ENCODE measurements at regions not wholly inside any gene's neighbourhood (a gene's known extent, or its start where the extent isn't known, plus 50 kb on each side); places are given as distances from the start of the nearest gene placed in this dataset.
A peak's percentile ranks its signal among the peaks of the same experiment; 100 is the strongest.

DNA sequence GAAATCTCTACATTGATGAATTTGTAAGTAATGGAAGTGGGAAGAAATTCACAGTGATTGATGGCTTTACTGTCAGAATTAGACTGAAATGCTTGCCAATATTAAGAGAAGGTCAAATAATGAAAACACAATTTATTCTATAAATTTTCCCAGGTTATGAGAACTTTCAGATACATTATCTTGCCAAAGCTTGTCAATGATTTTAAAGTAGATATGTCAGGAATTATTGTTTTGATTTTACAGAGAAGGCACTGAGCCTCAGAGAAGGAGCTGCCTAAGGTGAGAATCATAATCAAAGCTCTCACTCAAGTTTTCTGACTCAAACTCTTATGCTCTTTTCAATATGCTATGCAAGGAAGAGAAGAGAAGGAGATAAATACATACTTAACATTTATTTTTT is 564.0 kb upstream of the RGMB start:
- Histone ChIP-seq H3K4me1 (ENCODE audit: insufficient read depth, low read length) (peaks cover 17% of the 10 kb centered on the region), H2AFZ (ENCODE audit: low read length) (no peak overlapping the region), H3K9me3 (ENCODE audit: low read depth, low read length) (no peaks in the 10 kb centered on the region), H3K79me2 (ENCODE audit: insufficient read depth, low read length) (no peaks in the 10 kb centered on the region), H3K27ac (ENCODE audit: low read depth, low read length) (no peak overlapping the region), H3K4me2 (ENCODE audit: insufficient read depth, low read length) (no peak overlapping the region), H3K4me3 (ENCODE audit: insufficient read depth, low read length) (no peak overlapping the region), H3K27me3 (ENCODE audit: insufficient read depth, low read length) (no peaks in the 10 kb centered on the region), H3K36me3 (ENCODE audit: insufficient read depth, low read length) (no peaks in the 10 kb centered on the region), H4K20me1 (ENCODE audit: insufficient read depth, low read length) (no peaks in the 10 kb centered on the region)
- DNase-seq (ENCODE audit: insufficient read length, low spot score, missing footprints): no peak
- TF ChIP-seq, protein P1, sequence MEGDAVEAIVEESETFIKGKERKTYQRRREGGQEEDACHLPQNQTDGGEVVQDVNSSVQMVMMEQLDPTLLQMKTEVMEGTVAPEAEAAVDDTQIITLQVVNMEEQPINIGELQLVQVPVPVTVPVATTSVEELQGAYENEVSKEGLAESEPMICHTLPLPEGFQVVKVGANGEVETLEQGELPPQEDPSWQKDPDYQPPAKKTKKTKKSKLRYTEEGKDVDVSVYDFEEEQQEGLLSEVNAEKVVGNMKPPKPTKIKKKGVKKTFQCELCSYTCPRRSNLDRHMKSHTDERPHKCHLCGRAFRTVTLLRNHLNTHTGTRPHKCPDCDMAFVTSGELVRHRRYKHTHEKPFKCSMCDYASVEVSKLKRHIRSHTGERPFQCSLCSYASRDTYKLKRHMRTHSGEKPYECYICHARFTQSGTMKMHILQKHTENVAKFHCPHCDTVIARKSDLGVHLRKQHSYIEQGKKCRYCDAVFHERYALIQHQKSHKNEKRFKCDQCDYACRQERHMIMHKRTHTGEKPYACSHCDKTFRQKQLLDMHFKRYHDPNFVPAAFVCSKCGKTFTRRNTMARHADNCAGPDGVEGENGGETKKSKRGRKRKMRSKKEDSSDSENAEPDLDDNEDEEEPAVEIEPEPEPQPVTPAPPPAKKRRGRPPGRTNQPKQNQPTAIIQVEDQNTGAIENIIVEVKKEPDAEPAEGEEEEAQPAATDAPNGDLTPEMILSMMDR (IDR thresholded peaks at IDR 0.05; ENCODE audit: extremely low read depth, low read depth, low read length): no peak

DNA sequence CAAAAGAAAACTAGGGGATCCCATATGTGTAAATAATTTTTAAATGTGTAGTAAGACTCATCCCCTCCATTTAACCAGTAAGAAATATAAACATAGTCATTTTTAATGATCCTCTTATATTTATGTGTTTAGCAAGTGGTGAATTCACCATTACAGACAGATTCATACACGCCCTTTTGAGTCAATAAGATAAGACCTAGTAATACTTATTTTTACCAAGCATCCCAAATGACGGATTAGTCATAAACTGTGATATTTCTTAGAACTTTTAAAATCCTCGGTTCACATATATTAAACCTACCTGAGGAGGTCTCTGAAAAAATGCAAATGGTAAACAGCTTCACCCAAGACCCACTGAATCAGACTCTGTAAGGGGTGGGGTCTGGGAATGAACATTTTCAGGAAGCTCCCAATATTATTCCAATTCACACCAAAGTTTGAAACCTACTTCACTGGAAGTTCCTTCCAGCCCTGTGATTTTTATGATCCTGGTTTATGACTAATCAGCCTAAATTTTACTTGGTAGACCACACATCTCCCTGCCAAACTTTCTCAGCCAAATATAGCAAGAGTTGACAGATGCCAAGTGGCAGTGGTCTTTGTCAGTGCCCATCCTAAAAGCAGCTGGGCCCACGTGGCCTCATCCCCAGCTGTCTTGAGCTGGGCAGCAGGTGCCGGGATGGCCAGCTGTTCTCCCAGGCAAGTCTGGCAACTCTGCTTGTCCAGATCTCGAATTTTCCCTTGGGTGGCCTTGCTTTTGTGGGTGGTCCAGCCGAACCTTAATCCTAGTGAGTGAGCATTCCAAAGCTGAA is 559.0 kb upstream of the RGMB start:
- Histone ChIP-seq H3K79me2 (ENCODE audit: insufficient read depth, low read length) (no peaks in the 10 kb centered on the region), H3K27me3 (ENCODE audit: insufficient read depth, low read length) (no peaks in the 10 kb centered on the region), H3K4me2 (ENCODE audit: insufficient read depth, low read length) (peak overlapping the region; percentile 33), H3K36me3 (ENCODE audit: insufficient read depth, low read length) (no peaks in the 10 kb centered on the region), H2AFZ (ENCODE audit: low read length) (no peak overlapping the region), H4K20me1 (ENCODE audit: insufficient read depth, low read length) (no peaks in the 10 kb centered on the region), H3K9me3 (ENCODE audit: low read depth, low read length) (no peaks in the 10 kb centered on the region), H3K4me3 (ENCODE audit: insufficient read depth, low read length) (peak overlapping the region; percentile 5), H3K4me1 (ENCODE audit: insufficient read depth, low read length) (peaks cover 18% of the 10 kb centered on the region), H3K27ac (ENCODE audit: low read depth, low read length) (peak overlapping the region; percentile 62)
- TF ChIP-seq, protein P1 (IDR thresholded peaks at IDR 0.05; ENCODE audit: extremely low read depth, low read depth, low read length): no peak
- peak; percentile 68 for DNase-seq (ENCODE audit: insufficient read length, low spot score, missing footprints)

DNA sequence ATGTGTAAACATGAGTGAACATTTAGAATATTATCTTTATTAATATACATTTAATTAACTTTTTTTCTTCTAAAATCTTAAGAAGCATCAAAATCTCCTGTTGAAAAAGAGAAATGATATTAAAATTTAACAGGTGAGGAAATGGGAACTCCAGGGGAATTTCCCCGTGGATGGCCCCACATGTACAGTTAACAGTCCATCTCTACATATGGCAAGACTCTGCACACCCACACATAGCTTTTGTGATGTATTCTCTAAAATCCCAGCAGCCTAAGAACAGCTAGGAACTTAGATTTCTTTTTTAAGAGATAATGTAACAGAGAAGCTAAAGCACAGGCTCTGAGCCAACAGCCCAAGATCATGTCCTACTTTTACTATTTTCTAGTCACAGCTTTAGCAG is 556.3 kb upstream of the RGMB start:
- no peak for DNase-seq (ENCODE audit: insufficient read length, low spot score, missing footprints)
- H4K20me1 ChIP-seq (ENCODE audit: insufficient read depth, low read length): no peaks in the 10 kb centered on the region
- no peak overlapping the region for H3K4me3 ChIP-seq (ENCODE audit: insufficient read depth, low read length)
- TF ChIP-seq, protein P1 (IDR thresholded peaks at IDR 0.05; ENCODE audit: extremely low read depth, low read depth, low read length): no peak
- H3K4me1 ChIP-seq (ENCODE audit: insufficient read depth, low read length): peaks cover 18% of the 10 kb centered on the region
- no peaks in the 10 kb centered on the region for H3K36me3 ChIP-seq (ENCODE audit: insufficient read depth, low read length)
- no peak overlapping the region for H3K27ac ChIP-seq (ENCODE audit: low read depth, low read length)
- H3K79me2 ChIP-seq (ENCODE audit: insufficient read depth, low read length): no peaks in the 10 kb centered on the region
- no peak overlapping the region for H3K4me2 ChIP-seq (ENCODE audit: insufficient read depth, low read length)
- no peaks in the 10 kb centered on the region for H3K27me3 ChIP-seq (ENCODE audit: insufficient read depth, low read length)
- no peak overlapping the region for H2AFZ ChIP-seq (ENCODE audit: low read length)
- no peaks in the 10 kb centered on the region for H3K9me3 ChIP-seq (ENCODE audit: low read depth, low read length)

DNA sequence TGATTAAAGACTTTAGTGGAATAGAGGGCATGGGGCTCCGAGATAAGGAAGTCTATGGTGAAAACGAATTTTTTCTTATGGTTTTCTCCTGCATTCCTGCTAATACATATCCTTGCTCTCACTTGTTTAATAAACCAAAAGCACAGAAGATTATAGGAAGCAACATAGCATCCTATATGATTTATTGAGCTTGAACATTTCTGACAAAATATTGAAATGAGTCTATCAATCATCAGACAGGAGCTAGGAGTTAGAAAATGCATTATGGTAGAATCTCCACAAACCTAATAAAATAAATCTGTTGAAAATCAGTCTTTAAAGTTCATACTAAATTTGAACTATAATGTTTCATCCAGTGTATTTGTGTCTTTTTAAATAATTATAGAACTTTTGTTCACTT is 554.6 kb upstream of the RGMB start:
- Histone ChIP-seq H3K79me2 (ENCODE audit: insufficient read depth, low read length) (no peaks in the 10 kb centered on the region), H3K27me3 (ENCODE audit: insufficient read depth, low read length) (no peaks in the 10 kb centered on the region), H3K4me1 (ENCODE audit: insufficient read depth, low read length) (peaks cover 15% of the 10 kb centered on the region), H3K36me3 (ENCODE audit: insufficient read depth, low read length) (no peaks in the 10 kb centered on the region), H3K4me3 (ENCODE audit: insufficient read depth, low read length) (no peak overlapping the region), H4K20me1 (ENCODE audit: insufficient read depth, low read length) (no peaks in the 10 kb centered on the region), H3K27ac (ENCODE audit: low read depth, low read length) (no peak overlapping the region), H3K4me2 (ENCODE audit: insufficient read depth, low read length) (no peak overlapping the region), H3K9me3 (ENCODE audit: low read depth, low read length) (no peaks in the 10 kb centered on the region), H2AFZ (ENCODE audit: low read length) (no peak overlapping the region)
- TF ChIP-seq, protein P1 (IDR thresholded peaks at IDR 0.05; ENCODE audit: extremely low read depth, low read depth, low read length): no peak
- no peak for DNase-seq (ENCODE audit: insufficient read length, low spot score, missing footprints)

Measured in osteoblast (primary cell).